GM06990 (cell line): ENCODE measurements at regions not wholly inside any gene's neighbourhood (a gene's known extent, or its start where the extent isn't known, plus 50 kb on each side); places are given as distances from the start of the nearest gene placed in this dataset.

Source experiments
- DNase-seq: peaks from one replicate; pipeline ENCODE4 v3.0.0-alpha.2; 2011; ENCODE audit not compliant: insufficient read length; ENCODE audit errors: extremely low read depth
- H3K27me3 ChIP-seq: replicated peaks from 2 replicates; pipeline ENCODE4 v1.6.0; 2011; ENCODE audit warnings: low read length; ENCODE audit not compliant: control insufficient read depth, insufficient read depth
- H3K36me3 ChIP-seq: 2 replicates; pipeline ENCODE4 v1.5.1; 2011; ENCODE audit warnings: low read length; ENCODE audit not compliant: control insufficient read depth, insufficient read depth
- H3K4me3 ChIP-seq: replicated peaks from 2 replicates; pipeline ENCODE4 v1.5.1; 2011; ENCODE audit warnings: low read depth, mild to moderate bottlenecking, control low read depth, low read length
- TF ChIP-seq, protein P1 (sequence below): IDR thresholded peaks from 2 replicates; pipeline ENCODE4 v1.5.1; 2011; ENCODE audit warnings: low read length, control low read depth, mild to moderate bottlenecking, inconsistent platforms; ENCODE audit not compliant: insufficient read depth, poor library complexity, severe bottlenecking

DNA sequence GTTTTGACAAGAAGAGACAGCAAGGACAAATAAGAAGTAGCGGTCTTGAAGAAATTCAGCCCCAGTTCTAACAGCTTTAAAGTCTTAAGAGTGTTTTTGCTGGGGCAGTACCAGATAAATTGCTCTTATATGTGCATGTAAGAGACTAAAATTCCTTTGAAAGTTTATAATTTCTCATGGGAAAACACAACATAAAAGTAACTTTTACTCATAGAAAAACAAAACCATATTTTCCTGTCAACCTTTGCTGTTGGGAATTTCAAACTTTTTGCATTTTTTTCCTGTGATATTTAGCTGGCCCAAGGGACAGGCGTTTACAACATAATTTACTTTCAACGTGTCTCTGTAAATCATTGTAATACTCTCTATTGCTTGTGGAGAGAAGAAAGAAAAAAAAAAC, 767.8 kb upstream of the ZEB2 start:
- DNase-seq: no peak
- H3K27me3 ChIP-seq: no peaks in the 10 kb centered on the region
- TF ChIP-seq, protein P1, sequence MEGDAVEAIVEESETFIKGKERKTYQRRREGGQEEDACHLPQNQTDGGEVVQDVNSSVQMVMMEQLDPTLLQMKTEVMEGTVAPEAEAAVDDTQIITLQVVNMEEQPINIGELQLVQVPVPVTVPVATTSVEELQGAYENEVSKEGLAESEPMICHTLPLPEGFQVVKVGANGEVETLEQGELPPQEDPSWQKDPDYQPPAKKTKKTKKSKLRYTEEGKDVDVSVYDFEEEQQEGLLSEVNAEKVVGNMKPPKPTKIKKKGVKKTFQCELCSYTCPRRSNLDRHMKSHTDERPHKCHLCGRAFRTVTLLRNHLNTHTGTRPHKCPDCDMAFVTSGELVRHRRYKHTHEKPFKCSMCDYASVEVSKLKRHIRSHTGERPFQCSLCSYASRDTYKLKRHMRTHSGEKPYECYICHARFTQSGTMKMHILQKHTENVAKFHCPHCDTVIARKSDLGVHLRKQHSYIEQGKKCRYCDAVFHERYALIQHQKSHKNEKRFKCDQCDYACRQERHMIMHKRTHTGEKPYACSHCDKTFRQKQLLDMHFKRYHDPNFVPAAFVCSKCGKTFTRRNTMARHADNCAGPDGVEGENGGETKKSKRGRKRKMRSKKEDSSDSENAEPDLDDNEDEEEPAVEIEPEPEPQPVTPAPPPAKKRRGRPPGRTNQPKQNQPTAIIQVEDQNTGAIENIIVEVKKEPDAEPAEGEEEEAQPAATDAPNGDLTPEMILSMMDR: no peak
- H3K4me3 ChIP-seq: no peak overlapping the region
- no peaks in the 10 kb centered on the region for H3K36me3 ChIP-seq

DNA sequence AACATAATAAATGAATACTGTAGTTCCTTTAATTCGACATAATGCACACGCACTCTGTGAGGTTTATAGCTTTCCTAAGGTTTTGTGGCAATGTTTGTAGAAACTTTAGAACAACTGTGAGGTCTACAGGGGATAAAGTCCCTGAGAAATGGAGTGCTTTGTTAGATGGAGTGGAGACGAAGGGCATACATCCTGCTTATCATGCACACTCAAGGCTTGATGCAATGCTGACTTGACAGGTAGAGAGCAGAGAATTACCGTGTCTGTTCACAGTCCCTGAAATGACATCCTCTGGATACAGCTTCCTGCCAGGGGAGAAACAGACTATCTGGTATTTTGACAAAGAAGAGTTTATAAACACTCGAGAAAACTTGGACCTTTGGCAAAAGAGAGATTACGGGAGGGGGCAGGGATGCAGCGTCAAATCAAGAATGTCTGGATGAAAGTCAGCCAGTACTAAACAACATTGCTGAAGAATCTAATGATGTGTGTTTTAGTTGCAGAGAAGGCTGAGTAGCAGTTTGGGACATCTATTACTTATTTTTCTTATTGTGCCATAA, 766.9 kb upstream of the ZEB2 start:
- H3K36me3 ChIP-seq: no peaks in the 10 kb centered on the region
- TF ChIP-seq, protein P1: no peak
- no peak overlapping the region for H3K4me3 ChIP-seq
- H3K27me3 ChIP-seq: no peaks in the 10 kb centered on the region
- DNase-seq: no peak

DNA sequence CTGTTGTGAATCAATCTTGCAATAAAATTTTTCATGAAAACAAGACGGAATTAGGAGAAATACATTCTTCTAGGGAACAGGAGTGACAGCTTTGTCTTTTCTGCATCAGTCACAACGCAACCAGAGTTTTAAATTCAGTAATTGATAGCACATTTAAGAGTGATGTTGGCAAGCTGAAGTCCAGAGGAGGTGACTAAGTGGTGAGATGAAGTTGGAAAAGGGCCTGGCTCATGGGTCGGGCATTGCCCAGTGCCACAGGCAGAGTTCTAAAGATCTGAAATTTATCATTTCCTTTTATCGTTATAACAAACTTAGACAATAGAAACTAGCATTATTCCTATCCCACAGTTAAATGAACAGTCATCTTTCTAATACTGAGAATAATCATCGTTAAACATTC, 764.6 kb upstream of the ZEB2 start:
- TF ChIP-seq, protein P1: no peak
- H3K4me3 ChIP-seq: no peak overlapping the region
- no peaks in the 10 kb centered on the region for H3K27me3 ChIP-seq
- no peak for DNase-seq
- H3K36me3 ChIP-seq: no peaks in the 10 kb centered on the region

DNA sequence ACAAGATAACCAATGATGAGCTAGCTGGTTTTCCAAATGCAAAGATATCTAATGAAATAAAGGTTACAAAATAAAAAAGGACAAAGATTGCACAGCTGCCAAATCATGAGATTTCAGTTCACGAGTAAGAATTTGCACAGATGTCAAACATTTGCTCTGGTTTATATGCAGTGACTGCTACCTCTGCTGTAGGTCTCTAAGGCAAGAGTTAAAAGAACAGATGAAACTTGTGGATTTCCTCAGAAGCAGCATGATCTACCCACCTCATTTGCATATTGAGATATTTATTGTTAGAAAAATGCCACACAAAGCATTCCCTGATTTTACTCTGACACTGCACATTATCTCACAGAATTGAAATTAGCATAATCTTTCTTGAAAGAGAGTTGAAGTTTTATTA, 763.2 kb upstream of the ZEB2 start:
- no peaks in the 10 kb centered on the region for H3K27me3 ChIP-seq
- H3K36me3 ChIP-seq: no peaks in the 10 kb centered on the region
- no peak overlapping the region for H3K4me3 ChIP-seq
- no peak for DNase-seq
- TF ChIP-seq, protein P1: no peak

DNA sequence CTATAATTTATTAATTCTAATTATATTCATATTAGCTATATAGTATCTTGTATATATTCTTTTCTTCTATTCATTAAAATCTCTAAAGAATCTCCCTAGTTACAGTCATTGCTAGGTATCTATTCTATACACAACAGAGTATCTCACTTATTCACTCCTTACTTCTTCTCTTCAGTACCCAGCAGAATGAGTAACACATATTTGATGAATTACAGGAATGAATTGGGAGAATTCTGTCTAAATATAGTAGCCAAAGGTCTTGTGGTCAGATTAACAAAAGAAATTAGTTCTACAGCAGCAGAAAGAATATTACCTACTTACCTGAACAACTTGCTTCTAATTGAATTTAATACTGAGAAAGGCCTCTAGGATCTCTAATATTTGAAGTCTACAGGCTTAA, 758.0 kb upstream of the ZEB2 start:
- no peak for DNase-seq
- TF ChIP-seq, protein P1: no peak

DNA sequence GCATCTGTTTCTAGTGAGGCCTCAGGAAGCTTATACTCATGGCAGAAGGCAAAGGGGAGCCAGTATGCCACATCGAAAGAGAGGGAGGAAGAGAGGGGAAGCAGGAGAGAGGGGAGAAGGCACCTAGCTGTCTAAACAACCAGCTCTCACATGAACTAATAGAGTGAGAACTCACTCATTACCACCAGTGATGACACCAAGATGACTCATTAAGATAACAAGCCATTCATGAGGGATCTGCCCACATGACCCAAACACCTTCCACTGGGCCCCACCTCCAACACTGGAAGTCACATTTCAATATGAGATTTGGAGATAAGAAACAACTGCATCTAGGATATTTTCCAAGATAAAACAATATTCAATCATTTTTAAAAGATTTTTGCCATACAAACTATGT, 753.9 kb upstream of the ZEB2 start:
- no peak overlapping the region for H3K4me3 ChIP-seq

More for the DNA sequence above, 758.0 kb upstream of the ZEB2 start:
- Histone ChIP-seq H3K27me3 (no peaks in the 10 kb centered on the region), H3K36me3 (no peaks in the 10 kb centered on the region), H3K4me3 (no peak overlapping the region)

More for the DNA sequence above, 753.9 kb upstream of the ZEB2 start:
- TF ChIP-seq, protein P1: no peak
- H3K27me3 ChIP-seq: no peaks in the 10 kb centered on the region
- no peak for DNase-seq
- H3K36me3 ChIP-seq: no peaks in the 10 kb centered on the region
